ENCODE measurements at regions not wholly inside any gene's neighbourhood (a gene's known extent, or its start where the extent isn't known, plus 50 kb on each side); places are given as distances from the start of the nearest gene placed in this dataset.

- no peak for TF ChIP-seq CTCF (IDR thresholded peaks at IDR 0.05)
- TF ChIP-seq POLR2A (IDR thresholded peaks at IDR 0.05): no peak
These were observed 158.4 kb upstream of the DPT start for GRCh38 chr1:168887381-168887780.
